H9 (cell line): ENCODE measurements at regions not wholly inside any gene's neighbourhood (a gene's known extent, or its start where the extent isn't known, plus 50 kb on each side); places are given as distances from the start of the nearest gene placed in this dataset.

Experiments
- DNase-seq: peaks from one replicate; pipeline ENCODE4 v3.0.0-alpha.2; 2017
- H2AFZ ChIP-seq: one replicate; pipeline ENCODE4 v1.6.1; 2013; ENCODE audit warnings: mild to moderate bottlenecking, low read length, control low read depth, moderate library complexity
- H2AK5ac ChIP-seq: 2 replicates; pipeline ENCODE4 v1.6.1; 2013; ENCODE audit warnings: low read length, control low read depth, mixed read lengths; ENCODE audit not compliant: insufficient read length
- H2BK120ac ChIP-seq: one replicate; pipeline ENCODE4 v1.6.1; 2013; ENCODE audit warnings: low read depth, mild to moderate bottlenecking, low read length, control low read depth, inconsistent platforms; ENCODE audit not compliant: poor library complexity, severe bottlenecking
- H2BK12ac ChIP-seq: 2 replicates; pipeline ENCODE4 v1.6.1; 2013; ENCODE audit warnings: low read length, control low read depth, mixed read lengths, low read depth; ENCODE audit not compliant: insufficient read length
- H2BK15ac ChIP-seq: 2 replicates; pipeline ENCODE4 v1.6.1; 2013; ENCODE audit warnings: low read depth, low read length, control low read depth
- H2BK20ac ChIP-seq: one replicate; pipeline ENCODE4 v1.6.1; 2013; ENCODE audit warnings: low read depth, mild to moderate bottlenecking, low read length, control low read depth, inconsistent platforms; ENCODE audit not compliant: poor library complexity, severe bottlenecking
- H2BK5ac ChIP-seq: 2 replicates; pipeline ENCODE4 v1.6.1; 2013; ENCODE audit warnings: low read length, control low read depth, mixed read lengths; ENCODE audit not compliant: insufficient read length
- H3K14ac ChIP-seq: 2 replicates; pipeline ENCODE4 v1.6.1; 2013; ENCODE audit warnings: low read length, control low read depth; ENCODE audit not compliant: insufficient read depth
- H3K18ac ChIP-seq: 2 replicates; pipeline ENCODE4 v1.6.1; 2013; ENCODE audit warnings: low read depth, mild to moderate bottlenecking, mixed read lengths, low read length, control low read depth; ENCODE audit not compliant: insufficient read length
- H3K23ac ChIP-seq: 2 replicates; pipeline ENCODE4 v1.6.1; 2013; ENCODE audit warnings: low read length, control low read depth, mixed read lengths, low read depth; ENCODE audit not compliant: insufficient read length
- H3K23me2 ChIP-seq: 2 replicates; pipeline ENCODE4 v1.6.1; 2013; ENCODE audit warnings: low read depth, mild to moderate bottlenecking, mixed read lengths, low read length, control low read depth; ENCODE audit not compliant: insufficient read length, poor library complexity, severe bottlenecking
- H3K27ac ChIP-seq: 2 replicates; pipeline ENCODE4 v1.5.1; 2013; ENCODE audit warnings: low read length, control low read depth, mixed read lengths, low read depth; ENCODE audit not compliant: insufficient read length
- H3K27me3 ChIP-seq: 2 replicates; pipeline ENCODE4 v1.6.1; 2013; ENCODE audit warnings: low read length, control low read depth, inconsistent platforms; ENCODE audit not compliant: insufficient read depth
- H3K4ac ChIP-seq: 2 replicates; pipeline ENCODE4 v1.6.1; 2013; ENCODE audit warnings: low read depth, mild to moderate bottlenecking, control low read depth, inconsistent platforms, low read length, moderate library complexity
- H3K4me1 ChIP-seq: 2 replicates; pipeline ENCODE4 v1.6.1; 2013; ENCODE audit warnings: low read length, control low read depth, inconsistent platforms; ENCODE audit not compliant: insufficient read depth
- H3K4me2 ChIP-seq: 2 replicates; pipeline ENCODE4 v1.6.1; 2013; ENCODE audit warnings: low read length, control low read depth, mixed read lengths; ENCODE audit not compliant: insufficient read length, insufficient read depth
- H3K56ac ChIP-seq: 2 replicates; pipeline ENCODE4 v1.6.1; 2013; ENCODE audit warnings: low read depth, mild to moderate bottlenecking, mixed read lengths, low read length, control low read depth; ENCODE audit not compliant: insufficient read length
- H3K79me1 ChIP-seq: 2 replicates; pipeline ENCODE4 v1.6.1; 2013; ENCODE audit warnings: low read depth, mild to moderate bottlenecking, moderate library complexity, low read length, control low read depth, inconsistent platforms; ENCODE audit not compliant: insufficient read depth, poor library complexity, severe bottlenecking
- H3K79me2 ChIP-seq: 2 replicates; pipeline ENCODE4 v1.6.1; 2013; ENCODE audit warnings: low read length, control low read depth, inconsistent platforms; ENCODE audit not compliant: insufficient read depth
- H3K9ac ChIP-seq: 2 replicates; pipeline ENCODE4 v1.6.1; 2013; ENCODE audit warnings: low read length, control low read depth, mixed read lengths; ENCODE audit not compliant: insufficient read length; ENCODE audit errors: extremely low read depth
- H3K9me3 ChIP-seq: one replicate; pipeline ENCODE4 v1.6.1; 2013; ENCODE audit warnings: low read depth, low read length, inconsistent platforms; ENCODE audit not compliant: control insufficient read depth
- H3T11ph ChIP-seq: one replicate; pipeline ENCODE4 v1.6.1; 2013; ENCODE audit warnings: mild to moderate bottlenecking, low read length, control low read depth, inconsistent platforms
- H4K20me1 ChIP-seq: one replicate; pipeline ENCODE4 v1.6.1; 2013; ENCODE audit not compliant: control insufficient read depth, insufficient read length, insufficient read depth
- H4K5ac ChIP-seq: 2 replicates; pipeline ENCODE4 v1.6.1; 2013; ENCODE audit warnings: low read depth, mild to moderate bottlenecking, mixed read lengths, low read length, control low read depth; ENCODE audit not compliant: insufficient read length
- H4K8ac ChIP-seq: replicated peaks from 2 replicates; pipeline ENCODE4 v1.6.1; 2013; ENCODE audit warnings: low read length, control low read depth, mixed read lengths, low read depth; ENCODE audit not compliant: insufficient read length
- H4K91ac ChIP-seq: 2 replicates; pipeline ENCODE4 v1.6.1; 2013; ENCODE audit warnings: low read depth, mild to moderate bottlenecking, moderate library complexity, mixed read lengths, low read length, control low read depth; ENCODE audit not compliant: insufficient read length
- H3K27ac Mint-ChIP-seq, 3 experiments: 2 replicates in 2 of 3; 3 replicates in 1 of 3; pipeline ENCODE4 v1.8.0; 2020 to 2021; ENCODE audit warnings: mixed read lengths in 3 of 3, mild to moderate bottlenecking in 1 of 3, moderate library complexity in 1 of 3
- H3K27me3 Mint-ChIP-seq: 2 replicates; pipeline ENCODE4 v1.8.0; 2021; ENCODE audit warnings: low read depth, mild to moderate bottlenecking, moderate library complexity, mixed read lengths
- H3K36me3 Mint-ChIP-seq, 3 experiments: 2 replicates in 2 of 3; 3 replicates in 1 of 3; pipeline ENCODE4 v1.8.0; 2020 to 2021; ENCODE audit warnings: low read depth in 3 of 3, mixed read lengths in 3 of 3; ENCODE audit not compliant: insufficient read depth in 1 of 3
- H3K4me1 Mint-ChIP-seq, 2 experiments: 2 replicates each; pipeline ENCODE4 v1.8.0; 2020; ENCODE audit warnings: mixed read lengths in 2 of 2
- H3K4me3 Mint-ChIP-seq, 2 experiments: 2 replicates in 1 of 2; 3 replicates in 1 of 2; pipeline ENCODE4 v1.8.0; 2020 to 2021; ENCODE audit warnings: mild to moderate bottlenecking in 2 of 2, mixed read lengths in 2 of 2, moderate library complexity in 1 of 2
- H3K9me3 Mint-ChIP-seq, 2 experiments: 2 replicates in 1 of 2; 3 replicates in 1 of 2; pipeline ENCODE4 v1.8.0; 2020; ENCODE audit warnings: mild to moderate bottlenecking in 2 of 2, mixed read lengths in 2 of 2, moderate library complexity in 1 of 2
- CTCF ChIP-seq: fragments of 200-600 bp; sonication (generic); conservative IDR thresholded peaks from 3 replicates; pipeline ENCODE4 v1.8.0; 2021; ENCODE audit warnings: antibody characterized with exemption, mild to moderate bottlenecking
- WGBS: extraction: QIAGEN DNeasy Blood & Tissue Kit; methylation state at CpG from one replicate; pipeline ENCODE4 v1.1.7; 2013; ENCODE audit warnings: missing lambda C conversion rate, low lambda C conversion rate, mixed read lengths; ENCODE audit not compliant: insufficient read length; ENCODE audit errors: extremely low coverage; 5-methylcytosine and 5-hydroxymethylcytosine counted together

- Histone ChIP-seq H3K23me2 (no peaks in the 10 kb centered on the region), H3K9me3 (no peaks in the 10 kb centered on the region), H2BK120ac (no peak overlapping the region), H2AK5ac (no peak overlapping the region), H3T11ph (no peak overlapping the region), H2BK5ac (no peak overlapping the region), H4K5ac (no peak overlapping the region), H4K20me1 (no peaks in the 10 kb centered on the region), H3K4ac (no peak overlapping the region), H3K27ac (no peak overlapping the region), H3K23ac (no peak overlapping the region), H3K18ac (no peak overlapping the region), H4K91ac (no peak overlapping the region), H3K4me2 (no peak overlapping the region), H3K4me1 (no peaks in the 10 kb centered on the region), H3K27me3 (no peaks in the 10 kb centered on the region; the same call in 1 of the 2 replicates), H2BK20ac (no peak overlapping the region), H2AFZ (no peak overlapping the region), H3K9ac (no peak overlapping the region), H3K79me2 (no peaks in the 10 kb centered on the region), H3K79me1 (no peaks in the 10 kb centered on the region), H2BK12ac (no peak overlapping the region), H2BK15ac (no peak overlapping the region), H4K8ac (no peak overlapping the region), H3K14ac (no peak overlapping the region), H3K56ac (no peak overlapping the region)
- WGBS, result no CpG with 5 or more reads among the region's 2 CpGs
- H3K4me1 Mint-ChIP-seq, result peaks cover 7 to 11% of the 10 kb centered on the region in 2 experiments
- H3K27ac Mint-ChIP-seq, result no peak overlapping the region
- no peaks in the 10 kb centered on the region; a peak in 1 of 5 replicates for H3K9me3 Mint-ChIP-seq
- no peak for TF ChIP-seq CTCF
- H3K27me3 Mint-ChIP-seq, result peaks cover 6% of the 10 kb centered on the region
- no peak overlapping the region for H3K4me3 Mint-ChIP-seq
- DNase-seq, result no peak
- H3K36me3 Mint-ChIP-seq, result no peaks in the 10 kb centered on the region; a peak in 2 of 7 replicates
These were observed 182.9 kb upstream of the CST7 start for GRCh38 chr20:24766143-24766527.
